Left ventricle myocardium inferior (tissue), 1 donor: ENCODE measurements at regions not wholly inside any gene's neighbourhood (a gene's known extent, or its start where the extent isn't known, plus 50 kb on each side); places are given as distances from the start of the nearest gene placed in this dataset.

Experiments used
- DNase-seq: peaks from one replicate; pipeline ENCODE4 v3.0.0-alpha.2; 2020
- H3K27ac ChIP-seq: fragments of 200-600 bp; replicated peaks from 2 replicates; pipeline ENCODE4 v1.8.0; 2021
- H3K27me3 ChIP-seq: fragments of 200-600 bp; 2 replicates; pipeline ENCODE4 v1.8.0; 2021; ENCODE audit warnings: low read depth
- H3K36me3 ChIP-seq: fragments of 200-600 bp; 2 replicates; pipeline ENCODE4 v1.8.0; 2021
- H3K4me1 ChIP-seq: fragments of 200-600 bp; 2 replicates; pipeline ENCODE4 v1.8.0; 2021
- H3K4me3 ChIP-seq: fragments of 200-600 bp; 2 replicates; pipeline ENCODE4 v1.8.0; 2021; ENCODE audit warnings: mild to moderate bottlenecking, moderate library complexity
- H3K9me3 ChIP-seq: fragments of 200-600 bp; replicated peaks from 2 replicates; pipeline ENCODE4 v1.8.0; 2021
- intact Hi-C: fragments of 100-400 bp; cut with micrococcal nuclease; formaldehyde crosslinking; loops from one replicate; pipeline ENCODE4 v1.11.0; 2022
- TF ChIP-seq, protein P1 (sequence below): fragments of 200-600 bp; IDR thresholded peaks from 2 replicates; pipeline ENCODE4 v1.8.0; 2021; ENCODE audit warnings: antibody characterized with exemption, mild to moderate bottlenecking, borderline replicate concordance
- donor health status: DM: no; HTN: yes; CAD: no; lungs with severe emphysema.

DNA sequence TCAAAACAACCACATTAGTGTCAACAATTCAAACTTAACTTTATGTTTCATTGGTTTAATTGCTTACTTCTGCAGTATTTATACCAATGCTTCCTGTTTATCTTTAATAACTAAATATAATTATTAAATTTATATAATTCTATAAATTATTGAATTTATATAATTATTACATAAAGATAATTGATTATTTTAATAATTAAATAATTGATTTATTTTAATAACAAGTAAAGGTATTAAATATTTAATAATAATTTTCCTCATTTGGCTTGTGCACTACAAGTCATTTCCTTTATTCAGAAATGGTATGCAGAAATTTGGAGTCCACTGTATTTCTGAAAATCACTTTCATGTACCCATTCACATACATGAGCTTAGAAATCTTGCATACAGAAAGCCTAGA, 156.2 kb upstream of the NSMCE3 start:
- no peaks in the 10 kb centered on the region for H3K4me1 ChIP-seq
- no peaks in the 10 kb centered on the region for H3K9me3 ChIP-seq
- no peak overlapping the region for H3K27ac ChIP-seq
- peaks cover 5% of the 10 kb centered on the region for H3K27me3 ChIP-seq
- intact Hi-C loops, result loop anchor here (10.0 kb wide), 1 partner anchor 281 kb away; no protein-coding TSS in a partner anchor
- no peaks in the 10 kb centered on the region for H3K36me3 ChIP-seq
- DNase-seq, result no peak
- TF ChIP-seq, protein P1, sequence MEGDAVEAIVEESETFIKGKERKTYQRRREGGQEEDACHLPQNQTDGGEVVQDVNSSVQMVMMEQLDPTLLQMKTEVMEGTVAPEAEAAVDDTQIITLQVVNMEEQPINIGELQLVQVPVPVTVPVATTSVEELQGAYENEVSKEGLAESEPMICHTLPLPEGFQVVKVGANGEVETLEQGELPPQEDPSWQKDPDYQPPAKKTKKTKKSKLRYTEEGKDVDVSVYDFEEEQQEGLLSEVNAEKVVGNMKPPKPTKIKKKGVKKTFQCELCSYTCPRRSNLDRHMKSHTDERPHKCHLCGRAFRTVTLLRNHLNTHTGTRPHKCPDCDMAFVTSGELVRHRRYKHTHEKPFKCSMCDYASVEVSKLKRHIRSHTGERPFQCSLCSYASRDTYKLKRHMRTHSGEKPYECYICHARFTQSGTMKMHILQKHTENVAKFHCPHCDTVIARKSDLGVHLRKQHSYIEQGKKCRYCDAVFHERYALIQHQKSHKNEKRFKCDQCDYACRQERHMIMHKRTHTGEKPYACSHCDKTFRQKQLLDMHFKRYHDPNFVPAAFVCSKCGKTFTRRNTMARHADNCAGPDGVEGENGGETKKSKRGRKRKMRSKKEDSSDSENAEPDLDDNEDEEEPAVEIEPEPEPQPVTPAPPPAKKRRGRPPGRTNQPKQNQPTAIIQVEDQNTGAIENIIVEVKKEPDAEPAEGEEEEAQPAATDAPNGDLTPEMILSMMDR, result no peak
- H3K4me3 ChIP-seq, result no peak overlapping the region

DNA sequence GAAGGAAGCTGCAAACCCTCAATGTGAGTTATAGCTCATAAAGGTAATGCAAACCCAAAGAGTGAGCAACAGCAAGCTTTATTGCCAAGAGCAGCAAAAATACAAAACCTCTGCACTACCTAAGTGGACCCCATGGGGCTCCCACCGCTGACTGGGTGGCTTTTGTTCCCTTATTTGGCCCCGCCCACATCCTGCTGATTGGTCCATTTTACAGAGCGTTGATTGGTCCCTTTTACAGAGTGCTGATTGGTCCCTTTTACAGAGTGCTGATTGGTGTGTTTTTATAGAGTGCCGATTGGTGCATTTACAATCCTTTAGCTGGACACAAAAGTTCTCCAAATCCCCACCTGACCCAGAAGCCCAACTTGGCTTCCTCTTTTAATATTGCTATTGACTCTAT, 154.5 kb upstream of the NSMCE3 start:
- H3K27me3 ChIP-seq, result peaks cover 5% of the 10 kb centered on the region
- H3K4me1 ChIP-seq, result no peaks in the 10 kb centered on the region
- intact Hi-C loops, result loop anchor here (10.0 kb wide), 1 partner anchor 279 kb away; no protein-coding TSS in a partner anchor
- no peak overlapping the region for H3K27ac ChIP-seq
- H3K36me3 ChIP-seq, result no peaks in the 10 kb centered on the region
- H3K4me3 ChIP-seq, result no peak overlapping the region
- DNase-seq, result no peak
- TF ChIP-seq, protein P1, result no peak
- no peaks in the 10 kb centered on the region for H3K9me3 ChIP-seq

DNA sequence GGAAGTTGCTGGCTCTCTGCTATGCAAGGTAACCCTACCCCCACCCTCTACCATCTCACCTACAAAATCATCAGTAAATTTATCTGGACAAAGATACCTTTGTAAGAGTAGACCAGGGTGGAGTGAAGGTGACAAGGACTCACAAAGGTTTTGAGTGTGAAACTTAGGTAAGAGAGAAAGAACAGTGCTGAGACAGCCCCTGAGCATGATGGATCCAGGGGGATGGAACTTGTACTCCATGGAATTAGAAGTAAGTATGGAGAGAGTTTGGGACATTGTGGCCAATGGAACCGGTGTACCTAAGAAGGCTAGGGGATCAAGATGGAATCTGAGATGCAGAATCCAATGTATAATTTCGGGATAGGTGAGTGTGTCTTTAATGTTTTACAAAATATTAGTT, 153.0 kb upstream of the NSMCE3 start:
- Histone ChIP-seq H3K4me1 (no peaks in the 10 kb centered on the region), H3K27me3 (peaks cover 5% of the 10 kb centered on the region), H3K4me3 (no peak overlapping the region), H3K9me3 (no peaks in the 10 kb centered on the region), H3K36me3 (no peaks in the 10 kb centered on the region), H3K27ac (no peak overlapping the region)
- TF ChIP-seq, protein P1, result no peak
- intact Hi-C loops, result loop anchor here (10.0 kb wide), 1 partner anchor 278 kb away; no protein-coding TSS in a partner anchor
- DNase-seq, result no peak

DNA sequence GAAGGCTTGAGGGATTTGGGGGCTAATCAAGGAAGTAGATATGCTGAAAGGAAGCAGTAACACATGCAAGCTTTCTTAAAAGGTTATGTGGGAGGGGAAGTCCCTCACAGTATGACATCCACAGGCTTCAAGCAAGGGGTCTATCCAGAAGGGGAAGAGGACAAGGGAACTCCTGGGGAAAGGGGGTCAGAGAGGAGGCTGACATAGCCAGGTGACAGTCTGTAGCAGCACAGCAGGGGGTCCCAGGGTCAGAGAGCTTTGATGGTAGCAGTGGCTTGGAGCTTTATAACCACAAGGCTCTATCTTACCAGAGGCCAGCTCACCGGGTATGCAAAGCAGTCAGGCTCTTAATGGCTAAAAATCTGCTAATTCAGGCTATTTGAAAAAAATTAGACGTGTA, 150.6 kb upstream of the NSMCE3 start:
- TF ChIP-seq, protein P1, result no peak
- no peak overlapping the region for H3K4me3 ChIP-seq
- no peaks in the 10 kb centered on the region for H3K27me3 ChIP-seq
- H3K36me3 ChIP-seq, result no peaks in the 10 kb centered on the region
- no peak overlapping the region for H3K27ac ChIP-seq
- no peaks in the 10 kb centered on the region for H3K4me1 ChIP-seq
- no peak for DNase-seq
- H3K9me3 ChIP-seq, result no peaks in the 10 kb centered on the region
- intact Hi-C loops, result loop anchor here (10.0 kb wide), 1 partner anchor 275 kb away; no protein-coding TSS in a partner anchor

DNA sequence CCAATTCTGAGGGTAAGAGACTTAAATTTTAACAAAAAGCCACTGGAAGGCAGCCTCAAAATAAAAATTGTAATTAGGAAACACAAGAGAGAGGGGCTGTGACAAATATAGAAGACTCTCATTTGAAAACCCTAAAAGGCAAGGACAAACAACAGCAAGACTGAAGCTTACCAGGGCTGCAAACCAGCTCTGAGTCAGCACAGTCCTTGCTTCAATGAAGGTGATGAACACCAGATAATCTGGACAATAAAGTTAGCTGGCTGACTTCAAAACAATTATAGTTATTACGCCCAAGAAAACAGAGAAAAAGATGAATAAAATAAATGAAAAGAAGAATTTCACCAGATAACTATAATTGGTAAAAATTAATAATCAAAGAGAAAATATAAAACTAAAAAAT, 149.3 kb upstream of the NSMCE3 start:
- Histone ChIP-seq H3K4me1 (no peaks in the 10 kb centered on the region), H3K9me3 (no peaks in the 10 kb centered on the region), H3K36me3 (no peaks in the 10 kb centered on the region), H3K27ac (no peak overlapping the region), H3K27me3 (no peaks in the 10 kb centered on the region), H3K4me3 (no peak overlapping the region)
- DNase-seq, result no peak
- intact Hi-C loops, result no loop called here
- TF ChIP-seq, protein P1, result no peak
